GM19328 (cell line): ENCODE measurements at regions not wholly inside any gene's neighbourhood (a gene's known extent, or its start where the extent isn't known, plus 50 kb on each side); places are given as distances from the start of the nearest gene placed in this dataset.

Source experiments
- ATAC-seq: cut with Tn5 transposase; IDR thresholded peaks from one replicate; pipeline ENCODE4 v1.9.1; 2021; ENCODE audit warnings: mild to moderate bottlenecking, moderate library complexity; ENCODE audit not compliant: unreplicated experiment

DNA sequence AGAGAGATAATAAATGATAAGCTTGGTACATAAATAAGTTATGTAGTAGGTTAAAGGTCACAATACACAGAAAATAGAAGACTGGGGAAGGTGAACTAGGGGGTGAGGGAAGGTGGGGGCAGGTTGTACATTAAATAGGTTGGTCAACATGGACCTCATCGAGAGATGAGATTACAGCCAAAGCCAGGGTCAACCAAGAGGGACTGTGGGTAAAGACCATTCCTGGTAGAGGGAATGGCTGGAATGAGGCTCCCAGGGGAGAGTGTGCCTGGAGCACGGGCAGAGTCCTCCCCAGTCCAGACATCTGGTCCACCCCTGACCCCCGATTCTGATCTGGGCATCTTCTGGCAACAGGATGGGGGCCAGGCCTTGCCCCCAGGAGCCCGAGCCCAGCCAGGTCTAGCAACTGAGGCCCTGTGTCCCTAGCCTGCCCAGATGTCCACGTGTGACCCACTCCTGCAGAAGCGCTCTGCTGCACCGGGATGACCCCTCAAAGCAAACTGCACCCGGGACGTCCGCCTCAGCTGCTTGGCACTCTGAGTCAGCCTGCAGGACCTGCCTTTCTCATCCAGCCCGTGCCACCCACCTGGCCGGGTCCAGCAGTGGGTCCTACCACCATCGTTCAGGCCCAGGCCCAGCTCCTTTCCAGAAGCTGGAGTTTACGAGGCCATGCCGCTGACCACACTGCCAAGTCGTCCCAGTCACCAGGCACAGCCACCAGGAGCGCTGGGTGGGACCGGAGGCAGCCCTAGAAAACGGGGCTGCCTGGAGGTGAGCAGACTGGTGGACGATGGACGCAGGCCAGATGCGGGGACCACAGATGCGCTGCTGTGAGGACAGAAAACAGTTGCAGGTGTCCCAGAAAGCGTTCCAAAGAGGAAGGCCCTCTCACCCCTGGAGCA, 56.2 kb upstream of the ID2 start:
- no peak for ATAC-seq

DNA sequence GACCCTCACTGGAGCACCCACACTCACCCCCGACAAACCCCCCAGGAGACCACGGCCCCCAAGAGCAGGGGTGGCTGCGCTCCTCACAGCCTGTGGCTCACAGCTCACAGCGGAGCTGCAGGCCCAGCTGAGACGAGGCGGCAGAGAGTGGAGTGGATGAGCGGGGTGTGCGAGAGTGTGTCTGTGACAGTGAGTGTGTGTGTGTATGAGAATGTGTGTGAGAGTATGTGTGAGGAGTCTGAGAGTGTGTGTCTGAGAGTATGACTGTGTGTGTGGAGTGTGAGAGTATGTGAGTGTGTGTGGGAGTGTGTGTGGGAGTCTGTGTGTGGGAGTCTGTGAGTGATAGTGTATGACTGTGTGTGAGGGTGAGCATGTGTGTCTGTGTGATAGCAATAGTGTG, 55.3 kb upstream of the ID2 start:
- no peak for ATAC-seq

DNA sequence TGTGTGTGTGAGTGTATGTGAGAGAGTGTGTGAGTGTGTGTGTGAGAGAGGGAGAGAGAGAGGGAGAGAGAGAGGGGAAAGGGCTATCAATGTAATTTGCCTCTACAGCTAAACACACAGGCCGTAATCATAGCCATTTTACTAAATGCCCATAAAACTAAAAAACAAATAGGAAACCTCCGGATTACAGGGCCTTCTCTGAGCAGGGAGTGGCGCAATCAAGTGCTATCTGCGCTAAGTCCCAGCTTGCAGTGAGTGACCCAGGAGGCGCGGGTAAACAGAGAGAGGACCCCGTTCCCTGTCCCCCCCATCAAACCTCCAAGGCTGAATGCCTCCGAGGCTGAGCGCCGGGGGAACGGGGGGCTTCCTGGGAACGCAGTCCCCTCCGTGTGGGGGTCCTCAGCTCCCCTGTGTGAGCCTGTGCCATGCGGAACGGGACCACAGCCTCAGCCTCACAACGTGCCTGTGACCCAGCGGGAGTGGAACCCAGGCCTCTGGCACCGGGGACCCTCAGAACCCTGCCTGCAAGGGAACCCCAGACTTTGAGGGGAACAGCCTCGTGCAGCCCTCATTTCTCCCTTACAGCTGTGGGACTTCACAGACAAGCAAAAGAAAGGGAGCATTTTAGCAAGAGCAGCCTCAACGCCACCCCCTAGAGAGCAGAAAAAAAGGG, 54.7 kb upstream of the ID2 start:
- ATAC-seq = no peak

DNA sequence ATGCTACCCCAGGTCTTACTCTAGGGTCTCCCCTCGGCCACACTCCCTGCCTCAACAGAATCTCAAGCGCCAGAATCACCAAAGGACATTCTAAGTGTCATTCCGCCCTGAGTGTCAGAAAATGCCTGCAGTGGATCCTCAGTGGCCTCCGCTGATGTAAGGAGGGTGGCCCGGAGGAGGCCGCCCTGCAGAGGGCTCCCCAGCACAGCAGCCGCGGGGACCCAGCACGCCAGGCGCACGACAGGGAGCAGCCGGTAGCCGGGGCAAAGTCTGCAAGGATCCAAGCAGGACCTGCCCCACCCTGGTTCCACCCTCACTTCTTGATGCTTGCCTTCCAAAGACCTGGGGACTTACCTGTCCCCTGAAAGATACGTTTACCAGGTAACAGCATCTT, 54.2 kb upstream of the ID2 start:
- no peak for ATAC-seq

DNA sequence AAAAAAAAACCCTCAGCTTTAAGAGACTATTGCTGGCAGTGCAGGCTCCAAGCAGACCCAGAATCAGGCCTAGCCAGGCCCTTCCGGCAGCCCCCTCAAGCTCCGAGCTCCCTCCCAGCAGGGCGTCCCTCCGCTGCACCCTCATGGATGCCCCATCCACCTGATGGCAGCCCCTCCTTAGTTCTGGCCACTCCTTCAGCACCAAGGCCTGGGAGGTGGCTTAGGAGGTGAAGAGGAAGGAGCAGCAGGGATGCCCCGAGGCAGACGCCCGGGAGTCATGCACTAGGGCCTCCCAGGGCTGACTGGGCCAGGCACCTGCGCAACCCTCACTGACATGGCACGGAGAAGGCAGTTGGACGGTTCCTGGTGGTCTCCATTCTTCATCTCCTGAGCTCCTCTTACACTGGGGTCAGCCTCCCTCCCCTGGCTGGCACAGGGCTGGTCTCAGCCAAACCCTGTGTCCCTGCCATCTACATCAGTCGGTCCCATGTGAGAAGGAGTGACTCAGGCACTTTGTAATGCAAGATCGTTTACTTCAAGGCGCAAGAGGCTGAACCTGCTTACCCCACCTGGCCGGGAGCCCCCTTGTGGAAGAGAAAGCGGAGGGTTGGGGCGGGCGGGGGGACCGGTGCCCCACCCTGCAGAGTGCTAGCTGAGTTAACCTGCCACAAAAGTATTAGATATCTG, 53.5 kb upstream of the ID2 start:
- no peak for ATAC-seq

DNA sequence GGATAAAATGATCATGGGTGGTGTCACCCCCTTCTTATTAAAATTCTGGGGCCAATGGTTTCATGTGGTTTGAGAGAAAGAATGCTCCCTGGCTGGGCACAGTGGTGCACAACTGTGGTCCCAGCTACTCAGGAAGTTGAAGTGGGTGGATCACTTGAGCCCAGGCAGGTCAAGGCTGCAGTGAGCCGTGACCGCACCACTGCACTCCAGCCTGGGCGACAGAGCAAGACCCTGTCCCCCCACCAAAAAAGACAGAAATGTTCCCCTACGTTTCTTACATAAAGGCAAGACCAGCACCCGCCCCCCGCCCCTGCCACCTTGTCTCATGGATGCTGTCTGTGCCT, 53.0 kb upstream of the ID2 start:
- no peak for ATAC-seq

GRCh38 chr2:8629402-8629801, 52.5 kb upstream of the ID2 start:
- ATAC-seq = no peak

DNA sequence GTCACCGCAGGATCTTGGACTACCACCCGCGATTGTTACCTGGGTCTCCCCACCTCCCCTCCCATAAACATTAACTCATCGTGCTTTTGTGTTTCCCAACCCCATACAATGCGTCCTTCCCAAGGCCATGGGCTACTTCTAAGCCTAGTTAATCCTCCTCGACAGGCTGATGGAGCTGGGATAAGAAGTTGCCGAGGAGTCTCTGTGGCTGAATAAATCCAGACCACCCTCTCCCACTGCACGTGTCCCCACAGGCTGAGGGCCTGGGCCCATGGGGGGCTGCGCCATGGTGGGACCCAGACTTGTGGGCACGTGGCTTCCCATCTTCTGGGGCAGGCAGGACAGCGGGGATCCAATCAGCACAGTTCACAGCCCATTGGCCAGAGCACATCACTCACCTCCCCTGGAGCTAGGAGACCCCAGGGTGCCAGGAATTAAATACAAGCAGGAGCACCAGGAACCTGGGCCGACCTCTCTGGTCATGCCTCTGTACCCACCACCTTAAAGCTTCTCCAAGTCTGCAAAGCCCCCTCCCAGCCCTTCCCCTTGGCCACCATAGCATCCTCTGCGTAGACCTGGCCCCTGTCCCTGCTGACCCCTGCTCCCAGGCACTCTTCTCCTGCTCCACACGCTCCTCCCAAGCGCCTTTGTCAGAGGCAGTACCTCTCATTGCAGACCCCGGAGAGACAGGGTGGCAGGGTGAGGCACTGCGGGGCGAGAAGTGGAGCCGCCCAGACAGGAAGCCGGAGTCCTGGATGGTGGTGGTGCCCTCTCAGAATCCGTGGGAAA, 51.0 kb upstream of the ID2 start:
- ATAC-seq = no peak

DNA sequence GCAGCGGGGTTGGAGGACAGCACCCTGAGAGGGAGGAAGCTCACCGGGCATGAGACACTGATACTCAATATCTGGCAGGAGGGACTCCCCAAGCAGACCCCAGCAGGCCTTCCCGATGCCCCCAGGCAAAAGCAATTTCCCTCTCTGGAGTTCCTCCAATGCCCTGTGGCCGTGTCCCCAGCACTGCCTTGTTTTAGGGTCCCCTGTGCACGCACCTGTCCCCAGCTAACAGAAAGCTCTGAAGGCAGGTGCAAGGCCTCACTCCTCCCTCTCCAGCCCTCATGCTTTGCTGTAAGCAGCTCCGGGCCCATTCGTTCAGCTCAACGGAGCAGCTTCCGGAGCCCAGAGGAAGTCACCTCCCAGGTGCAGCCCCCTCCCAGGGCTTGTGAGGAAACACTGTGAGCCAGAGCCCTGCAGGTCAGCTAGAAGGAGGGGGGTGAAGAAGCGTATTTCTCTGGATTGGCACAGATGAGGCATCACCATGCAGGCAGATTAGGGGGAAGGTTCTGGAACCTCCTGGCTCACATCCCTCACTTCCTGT, 50.3 kb upstream of the ID2 start:
- no peak for ATAC-seq
